IMR-90 (cell line): ENCODE measurements at regions not wholly inside any gene's neighbourhood (a gene's known extent, or its start where the extent isn't known, plus 50 kb on each side); places are given as distances from the start of the nearest gene placed in this dataset.

ENCODE experiments used
- ATAC-seq: fragments of 200-7000 bp; cut with Tn5 transposase; 2 replicates; pipeline ENCODE4 v1.9.1; 2020; ENCODE audit warnings: low read depth, mild to moderate bottlenecking, moderate library complexity
- BruUV-seq: library from RNA; stranded (reverse); fragments of 400-500 nt; replicated peaks from 2 replicates; lab custom pipeline; 2021; lab: Mats Ljungman, UMichigan
- CTCF ChIA-PET: fragments of 300-600 bp; formaldehyde crosslinking; extraction: SDS; loops from one replicate; lab custom pipeline; 2021; ENCODE audit warnings: antibody characterized with exemption; lab: Yijun Ruan, JAX
- POLR2A ChIA-PET: fragments of 300-600 bp; sonication (Branson Sonifier 250); formaldehyde crosslinking; loops from one replicate; lab custom pipeline; 2022; ENCODE audit warnings: antibody characterized with exemption; ENCODE audit not compliant: unreplicated experiment; lab: Charles Lee
- DNase-seq: peaks from one replicate; pipeline ENCODE4 v3.0.0; 2013
- H2AFZ ChIP-seq: replicated peaks from 2 replicates; pipeline ENCODE3; 2013; ENCODE audit warnings: low read length, mild to moderate bottlenecking; ENCODE audit not compliant: poor library complexity
- H2AK5ac ChIP-seq: 2 replicates; pipeline ENCODE4 v1.6.1; 2013; ENCODE audit warnings: low read depth, low read length, inconsistent platforms
- H2AK9ac ChIP-seq: replicated peaks from 2 replicates; pipeline ENCODE3; 2013; ENCODE audit warnings: mild to moderate bottlenecking, low read depth, low read length, moderate library complexity; ENCODE audit not compliant: poor library complexity
- H2BK120ac ChIP-seq: 2 replicates; pipeline ENCODE4 v1.6.1; 2013; ENCODE audit warnings: low read depth, low read length, inconsistent platforms
- H2BK15ac ChIP-seq: 3 replicates; pipeline ENCODE4 v1.6.1; 2013; ENCODE audit warnings: low read depth, low read length, inconsistent platforms
- H2BK20ac ChIP-seq: 2 replicates; pipeline ENCODE4 v1.6.1; 2013; ENCODE audit warnings: low read depth, mild to moderate bottlenecking, inconsistent platforms, low read length, moderate library complexity
- H2BK5ac ChIP-seq: 2 replicates; pipeline ENCODE4 v1.6.1; 2013; ENCODE audit warnings: mild to moderate bottlenecking, low read depth, low read length, inconsistent platforms; ENCODE audit not compliant: poor library complexity, severe bottlenecking
- H3K14ac ChIP-seq: replicated peaks from 2 replicates; pipeline ENCODE4 v1.6.1; 2013; ENCODE audit warnings: low read depth, low read length, inconsistent platforms
- H3K18ac ChIP-seq: 2 replicates; pipeline ENCODE4 v1.6.1; 2013; ENCODE audit warnings: low read depth, low read length, control low read depth
- H3K23ac ChIP-seq: 2 replicates; pipeline ENCODE4 v1.6.1; 2013; ENCODE audit warnings: low read depth, low read length, inconsistent platforms
- H3K27ac ChIP-seq: 2 replicates; pipeline ENCODE4 v1.5.1; 2013; ENCODE audit warnings: mild to moderate bottlenecking, control low read depth, low read length; ENCODE audit not compliant: insufficient read depth
- H3K27me3 ChIP-seq: 2 replicates; pipeline ENCODE4 v1.6.1; 2013; ENCODE audit warnings: low read length; ENCODE audit not compliant: control insufficient read depth, insufficient read depth
- H3K36me3 ChIP-seq: 2 replicates; pipeline ENCODE4 v1.6.1; 2013; ENCODE audit warnings: low read length, mixed read lengths; ENCODE audit not compliant: control insufficient read depth, insufficient read depth
- H3K4ac ChIP-seq: 2 replicates; pipeline ENCODE4 v1.6.1; 2013; ENCODE audit warnings: low read depth, low read length, inconsistent platforms
- H3K4me1 ChIP-seq: 2 replicates; pipeline ENCODE4 v1.6.1; 2013; ENCODE audit warnings: low read length, mixed read lengths; ENCODE audit not compliant: control insufficient read depth, insufficient read depth
- H3K4me2 ChIP-seq: 2 replicates; pipeline ENCODE4 v1.6.1; 2013; ENCODE audit warnings: low read depth, mild to moderate bottlenecking, control low read depth, low read length, moderate library complexity
- H3K4me3 ChIP-seq: 2 replicates; pipeline ENCODE4 v1.5.1; 2013; ENCODE audit warnings: low read depth, mild to moderate bottlenecking, control low read depth, low read length, moderate library complexity; ENCODE audit not compliant: insufficient read depth
- H3K56ac ChIP-seq: 2 replicates; pipeline ENCODE4 v1.6.1; 2013; ENCODE audit warnings: low read length, inconsistent platforms; ENCODE audit not compliant: insufficient read depth; ENCODE audit errors: extremely low read depth
- H3K79me1 ChIP-seq, 2 experiments: 2 replicates each; pipeline ENCODE4 v1.6.1; 2013; ENCODE audit warnings: low read length in 2 of 2, inconsistent platforms in 1 of 2, low read depth in 1 of 2
- H3K9ac ChIP-seq: 2 replicates; pipeline ENCODE4 v1.6.1; 2013; ENCODE audit warnings: low read depth, low read length, control low read depth
- H3K9me1 ChIP-seq: 2 replicates; pipeline ENCODE4 v1.6.1; 2013; ENCODE audit warnings: low read length, inconsistent platforms; ENCODE audit not compliant: insufficient read depth
- H3K9me3 ChIP-seq: 2 replicates; pipeline ENCODE4 v1.6.1; 2013; ENCODE audit warnings: low read length; ENCODE audit not compliant: control insufficient read depth, insufficient read depth
- H4K20me1 ChIP-seq: 2 replicates; pipeline ENCODE4 v1.6.1; 2013; ENCODE audit warnings: low read length, inconsistent platforms; ENCODE audit not compliant: insufficient read depth
- H4K5ac ChIP-seq: 2 replicates; pipeline ENCODE4 v1.6.1; 2013; ENCODE audit warnings: mild to moderate bottlenecking, low read depth, low read length, control low read depth
- H4K8ac ChIP-seq, 2 experiments: 2 replicates each; pipeline ENCODE4 v1.6.1; 2013; ENCODE audit warnings: low read depth in 2 of 2, low read length in 2 of 2, control low read depth in 1 of 2, inconsistent platforms in 1 of 2
- H4K91ac ChIP-seq: 2 replicates; pipeline ENCODE4 v1.6.1; 2013; ENCODE audit warnings: low read depth, low read length, inconsistent platforms; ENCODE audit not compliant: insufficient read depth
- BHLHE40 ChIP-seq: fragments of 150-350 bp; IDR thresholded peaks from 2 replicates; pipeline ENCODE4 v1.6.1; 2016; ENCODE audit warnings: mild to moderate bottlenecking, low read depth, low read length
- FOS ChIP-seq: fragments of 150-350 bp; IDR thresholded peaks from 2 replicates; pipeline ENCODE4 v1.6.1; 2016; ENCODE audit warnings: low read depth, low read length
- MXI1 ChIP-seq: IDR thresholded peaks from 2 replicates; pipeline ENCODE4 v1.6.1; 2012; ENCODE audit warnings: low read depth, mild to moderate bottlenecking, low read length, moderate library complexity, borderline replicate concordance
- NFE2L2 ChIP-seq: fragments of 150-350 bp; IDR thresholded peaks from 2 replicates; pipeline ENCODE4 v1.6.1; 2016; ENCODE audit warnings: low read depth, mild to moderate bottlenecking, low read length
- RFX5 ChIP-seq: IDR thresholded peaks from 2 replicates; pipeline ENCODE4 v1.8.0; 2012; ENCODE audit warnings: low read depth, mild to moderate bottlenecking, low read length, moderate library complexity
- SMC3 ChIP-seq: fragments of 150-350 bp; IDR thresholded peaks from 2 replicates; pipeline ENCODE4 v1.6.1; 2016; ENCODE audit warnings: low read depth, mild to moderate bottlenecking, antibody characterized with exemption, low read length, moderate library complexity
- WGBS, 2 experiments: methylation state at CpG; one replicate each; pipeline versions ENCODE4 v1.1.5 to v1.1.7; 2013; ENCODE audit warnings: missing lambda C conversion rate in 2 of 2; ENCODE audit not compliant: insufficient read length in 1 of 2; ENCODE audit errors: extremely low coverage in 2 of 2; 5-methylcytosine and 5-hydroxymethylcytosine counted together
- dilution Hi-C: fragments of 300-500 bp; cut with HindIII; formaldehyde crosslinking; loops from one replicate; pipeline ENCODE4 v1.14.3; 2018; ENCODE audit warnings: low sequenced_read_pairs; ENCODE audit not compliant: unreplicated experiment
- in situ Hi-C: fragments of 300-500 bp; cut with MboI; formaldehyde crosslinking; loops from 3 replicates; pipeline ENCODE4 v1.14.3; 2019; ENCODE audit warnings: low sequenced_read_pairs, inconsistent platforms, mixed read lengths
- intact Hi-C: fragments of 100-400 bp; cut with micrococcal nuclease; formaldehyde crosslinking; loops from 2 replicates; pipeline ENCODE4 v1.10.0; 2022

- Histone ChIP-seq H2AK9ac (no peak overlapping the region), H3K56ac (no peak overlapping the region), H2BK5ac (no peak overlapping the region), H4K91ac (no peak overlapping the region), H4K8ac (no peak overlapping the region), H3K4me3 (no peak overlapping the region), H3K27ac (no peak overlapping the region), H3K9ac (no peak overlapping the region), H2AFZ (no peak overlapping the region), H2BK20ac (no peak overlapping the region), H3K27me3 (no peaks in the 10 kb centered on the region), H3K9me1 (no peaks in the 10 kb centered on the region), H3K4ac (no peak overlapping the region), H3K18ac (no peak overlapping the region), H3K36me3 (no peaks in the 10 kb centered on the region), H4K5ac (no peak overlapping the region), H3K4me1 (peaks cover 12% of the 10 kb centered on the region), H2AK5ac (no peak overlapping the region), H3K79me1 (no peaks in the 10 kb centered on the region), H3K14ac (no peak overlapping the region), H3K4me2 (no peak overlapping the region; the same call in 1 of the 2 replicates), H3K23ac (no peak overlapping the region), H2BK120ac (no peak overlapping the region), H3K9me3 (no peaks in the 10 kb centered on the region), H4K20me1 (no peaks in the 10 kb centered on the region), H2BK15ac (no peak overlapping the region)
- intact Hi-C loops (no loop called here), in situ Hi-C loops (no loop called here), dilution Hi-C loops (no loop called here)
- BruUV-seq = no TSS peak
- no CpG with 5 or more reads among the region's 1 CpG for WGBS, 2 experiments
- peak; percentile 12; the same call in 1 of the 2 replicates for ATAC-seq
- ChIA-PET POLR2A (no interaction called here), CTCF (interaction anchor here (1.2 kb wide), 1 partner anchor 14 kb away, joined by 3 read pairs; no protein-coding TSS in a partner anchor)
- TF ChIP-seq RFX5 (no peak), MXI1 (no peak), BHLHE40 (no peak), NFE2L2 (no peak), FOS (no peak), SMC3 (no peak)
- DNase-seq = peak; percentile 34
Observed at GRCh38 chr3:144055604-144056003, 84.0 kb downstream of the DIPK2A start.
